ENCODE measurements at regions not wholly inside any gene's neighbourhood (a gene's known extent, or its start where the extent isn't known, plus 50 kb on each side); places are given as distances from the start of the nearest gene placed in this dataset.

- no peak overlapping the region for H2AK5ac ChIP-seq (ENCODE audit: low read depth, low read length)
- whole genome bisulfite sequencing, 2 experiments (ENCODE audit: extremely low coverage in 1 of 2, insufficient coverage in 1 of 2, insufficient read length in 1 of 2, insufficient replicate concordance in 2 of 2, low coverage in 1 of 2, low lambda C conversion rate in 2 of 2, missing lambda C conversion rate in 1 of 2) = 85% methylated on average over 5 of the region's 5 CpGs; no CpG with 5 or more reads in 1 of the 2 experiments
- no peak overlapping the region for H2BK12ac ChIP-seq (ENCODE audit: low read depth, low read length)
- H3K4me3 ChIP-seq (ENCODE audit: extremely low read depth in 1 of 4, insufficient read depth in 2 of 4, low read depth in 3 of 4, low read length in 4 of 4) = no peak overlapping the region
- no peaks in the 10 kb centered on the region for H3K79me1 ChIP-seq (ENCODE audit: low read depth, low read length)
- H3K4ac ChIP-seq (replicated peaks; ENCODE audit: insufficient read length, low read depth, low read length) = no peak overlapping the region
- H3K79me2 ChIP-seq (ENCODE audit: control insufficient read depth in 1 of 2, insufficient read depth in 2 of 2, low read length in 2 of 2) = no peaks in the 10 kb centered on the region
- no peak overlapping the region for H3K4me2 ChIP-seq (ENCODE audit: insufficient read depth in 1 of 2, low read depth in 2 of 2, low read length in 2 of 2)
- no peak for DNase-seq (ENCODE audit: low read depth in 1 of 2, low spot score in 2 of 2)
- POLR2A ChIA-PET (ENCODE audit: partially characterized antibody) = interaction anchor here (0.9 kb wide), 1 partner anchor 605 kb away, joined by 3 read pairs; the partner anchor contains the start of gene ID4
- no peak overlapping the region for H3K14ac ChIP-seq (ENCODE audit: insufficient read length)
- H4K20me1 ChIP-seq (replicated peaks in 1 of 2; ENCODE audit: control insufficient read depth in 1 of 2, insufficient read depth in 2 of 2, low read length in 2 of 2) = no peaks in the 10 kb centered on the region
- H2AFZ ChIP-seq (ENCODE audit: low read length) = no peak overlapping the region
- H3K27ac ChIP-seq (ENCODE audit: low read depth, low read length) = no peak overlapping the region
- H3K56ac ChIP-seq (replicated peaks; ENCODE audit: insufficient read length, low read depth, low read length) = no peak overlapping the region
- H3K4me1 ChIP-seq (replicated peaks in 1 of 4; ENCODE audit: control insufficient read depth in 3 of 4, insufficient read depth in 4 of 4, low read length in 3 of 4) = no peaks in the 10 kb centered on the region; a peak in 1 of 7 replicates
- H3K27me3 ChIP-seq (replicated peaks in 1 of 4; ENCODE audit: control insufficient read depth in 3 of 4, extremely low read depth in 1 of 4, insufficient read depth in 3 of 4, low read length in 3 of 4) = no peaks in the 10 kb centered on the region
- H3K23ac ChIP-seq (ENCODE audit: insufficient read length) = no peak overlapping the region
- FAIRE-seq = no peak
- no peaks in the 10 kb centered on the region for H3K9me3 ChIP-seq (ENCODE audit: insufficient read depth in 2 of 2, low read depth in 1 of 2, low read length in 1 of 2)
- H4K5ac ChIP-seq (ENCODE audit: insufficient read length, low read depth, low read length) = no peak overlapping the region
- H4K91ac ChIP-seq (replicated peaks; ENCODE audit: insufficient read length, low read length) = no peak overlapping the region
- no peak overlapping the region for H4K8ac ChIP-seq (ENCODE audit: extremely low read depth, insufficient read depth, low read length)
- no peaks in the 10 kb centered on the region for H3K36me3 ChIP-seq (ENCODE audit: control insufficient read depth in 2 of 4, insufficient read depth in 4 of 4, low read length in 3 of 4)
- no peak overlapping the region for H2BK20ac ChIP-seq (ENCODE audit: low read length)
- no peak overlapping the region for H2BK15ac ChIP-seq (ENCODE audit: low read length)
- H2BK120ac ChIP-seq (replicated peaks; ENCODE audit: low read depth, low read length) = no peak overlapping the region
- CTCF ChIA-PET (ENCODE audit: partially characterized antibody) = interaction anchor here (0.5 to 1.1 kb wide), 4 partner anchors 9 to 226 kb away, joined by 3 read pairs; no protein-coding TSS in a partner anchor
- no peak overlapping the region for H3K18ac ChIP-seq (ENCODE audit: extremely low read depth, low read length)
- no peak overlapping the region for H2BK5ac ChIP-seq (ENCODE audit: low read depth, low read length)
- H3K23me2 ChIP-seq (ENCODE audit: low read depth, low read length) = no peaks in the 10 kb centered on the region
- no peak overlapping the region for H3K9ac ChIP-seq (replicated peaks in 1 of 4; ENCODE audit: extremely low read depth in 1 of 4, low read depth in 3 of 4, low read length in 3 of 4)
- TF ChIP-seq RAD21 (IDR thresholded peaks at IDR 0.05 in 1 of 2, conservative IDR thresholded peaks at IDR 0.05 in 1 of 2; ENCODE audit: low read depth in 2 of 2, low read length in 2 of 2) (no peak), USF2 (IDR thresholded peaks at IDR 0.05; ENCODE audit: low read length) (no peak), GABPA (IDR thresholded peaks at IDR 0.05; ENCODE audit: borderline replicate concordance, insufficient read depth, low read length) (no peak), CHD1 (IDR thresholded peaks at IDR 0.05; ENCODE audit: low read depth, low read length) (no peak), MAX (IDR thresholded peaks at IDR 0.05) (no peak), TAF1 (IDR thresholded peaks at IDR 0.05; ENCODE audit: low read depth, low read length) (no peak), TCF12 (IDR thresholded peaks at IDR 0.05; ENCODE audit: low read depth, low read length) (no peak), JUND (IDR thresholded peaks at IDR 0.05; ENCODE audit: low read length) (no peak), CBX8 (IDR thresholded peaks at IDR 0.05; ENCODE audit: borderline replicate concordance, low read depth, low read length) (no peak), BACH1 (IDR thresholded peaks at IDR 0.05; ENCODE audit: low read length) (no peak), KDM4A (IDR thresholded peaks at IDR 0.05; ENCODE audit: low read depth, low read length, severe bottlenecking) (no peak), SAP30 (IDR thresholded peaks at IDR 0.05; ENCODE audit: insufficient read depth, insufficient replicate concordance, low read length) (no peak)
These were observed 605.1 kb upstream of the ID4 start for GRCh38 chr6:19231878-19232561.

All from H1 (cell line).